SK-N-SH treated with all-trans-retinoic acid at 6 μM for 48 hours (cell line): ENCODE measurements at regions not wholly inside any gene's neighbourhood (a gene's known extent, or its start where the extent isn't known, plus 50 kb on each side); places are given as distances from the start of the nearest gene placed in this dataset.
"Not testable (repeated sequence)": the region's sequence is repeated elsewhere in the genome, so short reads cannot be mapped to it uniquely, and the experiment has no call there.

Experiments used
- ATAC-seq: fragments of 200-7000 bp; cut with Tn5 transposase; 3 replicates; pipeline ENCODE4 v1.9.1; 2020; ENCODE audit warnings: mild to moderate bottlenecking, moderate library complexity
- ARNTL ChIP-seq: fragments of 450-650 bp; formaldehyde crosslinking; IDR thresholded peaks from 2 replicates; pipeline ENCODE4 v1.5.0; 2020; ENCODE audit warnings: low read depth, mild to moderate bottlenecking, moderate library complexity, borderline replicate concordance
- BACH2 ChIP-seq: fragments of 250-450 bp; sonication (Bioruptor Pico); IDR thresholded peaks from 2 replicates; pipeline ENCODE4 v1.9.0; 2021; ENCODE audit warnings: mild to moderate bottlenecking, borderline replicate concordance
- CREB5 ChIP-seq: fragments of 250-450 bp; sonication (Bioruptor Pico); IDR thresholded peaks from 2 replicates; pipeline ENCODE4 v1.5.1; 2020; ENCODE audit warnings: low read depth, mild to moderate bottlenecking, moderate library complexity
- CSRNP3 ChIP-seq: fragments of 250-450 bp; sonication (Bioruptor Pico); IDR thresholded peaks from 2 replicates; pipeline ENCODE4 v1.5.1; 2021; ENCODE audit warnings: mild to moderate bottlenecking, moderate library complexity
- ESRRG ChIP-seq: fragments of 250-450 bp; sonication (Bioruptor Pico); IDR thresholded peaks from 2 replicates; pipeline ENCODE4 v1.6.1; 2021; ENCODE audit warnings: mild to moderate bottlenecking
- ISL1 ChIP-seq: fragments of 250-450 bp; sonication (Bioruptor Pico); IDR thresholded peaks from 2 replicates; pipeline ENCODE4 v2.1.2; 2022; ENCODE audit warnings: mild to moderate bottlenecking, moderate library complexity
- PATZ1 ChIP-seq: fragments of 250-450 bp; sonication (Bioruptor Pico); IDR thresholded peaks from 2 replicates; pipeline ENCODE4 v1.8.0; 2020; ENCODE audit warnings: mild to moderate bottlenecking, moderate library complexity, borderline replicate concordance
- POU6F1 ChIP-seq: fragments of 250-450 bp; sonication (Bioruptor Pico); IDR thresholded peaks from 2 replicates; pipeline ENCODE4 v1.8.0; 2021; ENCODE audit warnings: low read depth, mild to moderate bottlenecking, moderate library complexity, borderline replicate concordance
- PPARA ChIP-seq: fragments of 250-450 bp; sonication (Bioruptor Pico); IDR thresholded peaks from 2 replicates; pipeline ENCODE4 v1.5.0; 2020; ENCODE audit warnings: mild to moderate bottlenecking, borderline replicate concordance
- SNAI2 ChIP-seq: fragments of 250-450 bp; sonication (Bioruptor Pico); IDR thresholded peaks from 2 replicates; pipeline ENCODE4 v1.5.0; 2020; ENCODE audit warnings: mild to moderate bottlenecking, moderate library complexity
- TCF4 ChIP-seq: fragments of 250-450 bp; sonication (Bioruptor Pico); IDR thresholded peaks from 2 replicates; pipeline ENCODE4 v1.8.0; 2021; ENCODE audit warnings: mild to moderate bottlenecking, moderate library complexity, borderline replicate concordance
- TOX ChIP-seq: fragments of 250-450 bp; sonication (Bioruptor Pico); IDR thresholded peaks from 2 replicates; pipeline ENCODE4 v1.8.0; 2021; ENCODE audit warnings: mild to moderate bottlenecking, moderate library complexity, borderline replicate concordance
- ZFP3 ChIP-seq: fragments of 250-450 bp; sonication (Bioruptor Pico); IDR thresholded peaks from 2 replicates; pipeline ENCODE4 v1.5.0; 2020; ENCODE audit warnings: mild to moderate bottlenecking, moderate library complexity
- ZFP30 ChIP-seq: fragments of 450-650 bp; formaldehyde crosslinking; IDR thresholded peaks from 2 replicates; pipeline ENCODE4 v1.5.0; 2022; ENCODE audit warnings: mild to moderate bottlenecking, moderate library complexity
- ZNF565 ChIP-seq: fragments of 450-650 bp; formaldehyde crosslinking; conservative IDR thresholded peaks from 2 replicates; pipeline ENCODE4 v1.5.0; 2020; ENCODE audit warnings: low read depth, mild to moderate bottlenecking, moderate library complexity
- ZNF70 ChIP-seq: fragments of 450-650 bp; formaldehyde crosslinking; IDR thresholded peaks from 2 replicates; pipeline ENCODE4 v1.5.0; 2020; ENCODE audit warnings: mild to moderate bottlenecking, moderate library complexity
- ZNF8 ChIP-seq: fragments of 450-650 bp; formaldehyde crosslinking; IDR thresholded peaks from 2 replicates; pipeline ENCODE4 v1.5.0; 2020; ENCODE audit warnings: mild to moderate bottlenecking, moderate library complexity

- no peak for ATAC-seq
- no peak for TF ChIP-seq POU6F1 (CRISPR knock-in tag)
- no peak for TF ChIP-seq ARNTL (CRISPR knock-in tag)
- TF ChIP-seq ZNF70 (CRISPR knock-in tag): no peak
- TF ChIP-seq ZNF8 (CRISPR knock-in tag): no peak
- no peak for TF ChIP-seq TOX
- no peak for TF ChIP-seq ESRRG
- TF ChIP-seq ZFP3 (CRISPR knock-in tag): no peak
- TF ChIP-seq TCF4 (CRISPR knock-in tag): no peak
- no peak for TF ChIP-seq ISL1
- TF ChIP-seq ZNF565: no peak
- TF ChIP-seq BACH2: no peak
- TF ChIP-seq ZFP30 (CRISPR knock-in tag): no peak
- TF ChIP-seq PPARA (CRISPR knock-in tag): no peak
- no peak for TF ChIP-seq SNAI2 (CRISPR knock-in tag)
- TF ChIP-seq CSRNP3 (CRISPR knock-in tag): no peak
- TF ChIP-seq, all 23 proteins: peak for 0
Observed at GRCh38 chr10:131834152-131834810, 66.5 kb upstream of the PPP2R2D start.

- TF ChIP-seq TOX: no peak
- TF ChIP-seq POU6F1 (CRISPR knock-in tag): no peak
- no peak for TF ChIP-seq ZFP30 (CRISPR knock-in tag)
- no peak for TF ChIP-seq ZNF8 (CRISPR knock-in tag)
- no peak for TF ChIP-seq PATZ1 (CRISPR knock-in tag)
- TF ChIP-seq ISL1: no peak
- TF ChIP-seq CREB5: no peak
- TF ChIP-seq ARNTL (CRISPR knock-in tag): no peak
- TF ChIP-seq CSRNP3 (CRISPR knock-in tag): no peak
- ATAC-seq: no peak
Observed at GRCh38 chr10:131838966-131839742, 61.7 kb upstream of the PPP2R2D start.

- ATAC-seq: not testable (repeated sequence)
Observed at GRCh38 chr10:131839880-131840787, 60.7 kb upstream of the PPP2R2D start.
